Adrenal gland (tissue), 9 donors: ENCODE measurements at regions not wholly inside any gene's neighbourhood (a gene's known extent, or its start where the extent isn't known, plus 50 kb on each side); places are given as distances from the start of the nearest gene placed in this dataset.

Experiments used
- DNase-seq, 7 donors: peaks; one replicate each; pipeline ENCODE4 v3.0.0-alpha.2; 2019 to 2020
- H3K27ac ChIP-seq, 5 donors: fragments of 200-600 bp; sonication (generic) in 4 of 5; 1 replicate in 3 of 5; 2 replicates in 2 of 5; pipeline versions ENCODE4 v1.5.1 to v1.8.0; 2016 to 2020; ENCODE audit warnings: mild to moderate bottlenecking in 1 of 5
- H3K27me3 ChIP-seq: fragments of 200-600 bp; 2 replicates; pipeline ENCODE4 v1.8.0; 2021
- H3K36me3 ChIP-seq, 2 donors: fragments of 200-600 bp; replicated peaks in 1 of 2; 1 replicate in 1 of 2; 2 replicates in 1 of 2; pipeline versions ENCODE4 v1.5.1 to v1.8.0; 2018 to 2022
- H3K4me1 ChIP-seq, 2 donors: fragments of 200-600 bp; replicated peaks in 1 of 2; 1 replicate in 1 of 2; 2 replicates in 1 of 2; pipeline versions ENCODE4 v1.5.1 to v1.8.0; 2018 to 2021
- H3K4me3 ChIP-seq, 4 donors: fragments of 200-600 bp; sonication (generic) in 3 of 4; one replicate each; pipeline ENCODE4 v1.5.1; 2016 to 2018
- H3K9me3 ChIP-seq, 3 donors: fragments of 200-600 bp; sonication (generic) in 1 of 3; replicated peaks in 1 of 3; 1 replicate in 2 of 3; 2 replicates in 1 of 3; pipeline versions ENCODE4 v1.5.1 to v1.8.0; 2016 to 2021
- POLR2A ChIP-seq, 2 donors: fragments of 450-650 bp; IDR thresholded peaks; one replicate each; pipeline ENCODE4 v1.6.1; 2017; ENCODE audit warnings: antibody characterized with exemption in 2 of 2, mild to moderate bottlenecking in 2 of 2, moderate library complexity in 1 of 2
- WGBS, 4 donors: extraction: QIAGEN DNeasy Blood & Tissue Kit in 2 of 4; methylation state at CpG; one replicate each; pipeline versions ENCODE4 v1.1.5 to v1.1.7; 2013 to 2017; 5-methylcytosine and 5-hydroxymethylcytosine counted together
- intact Hi-C, 2 donors: fragments of 100-400 bp; cut with DNase I; formaldehyde crosslinking; loops; one replicate each; pipeline versions ENCODE4 v1.14.1 to v1.15.0; 2022 to 2023
- TF ChIP-seq, protein P1 (sequence below), 6 experiments: fragments of 450-650 bp in 4 of 6; fragments of 200-600 bp in 2 of 6; sonication (generic) in 1 of 6; IDR thresholded peaks; 1 replicate in 5 of 6; 2 replicates in 1 of 6; pipeline versions ENCODE4 v1.5.1 to v1.8.0; 2016 to 2021; ENCODE audit warnings: antibody characterized with exemption in 6 of 6, mild to moderate bottlenecking in 2 of 6, moderate library complexity in 1 of 6
- donor health status: healthy with polysubstance abuse.
- donor health status: Bipolar disorder and iron deficiency.
- donor health status: DM: yes; HTN: yes; CAD: no.
- donor health status: DM: no; HTN: no; CAD: no.
- donor health status: DM: no; HTN: no; CAD: no.

DNA sequence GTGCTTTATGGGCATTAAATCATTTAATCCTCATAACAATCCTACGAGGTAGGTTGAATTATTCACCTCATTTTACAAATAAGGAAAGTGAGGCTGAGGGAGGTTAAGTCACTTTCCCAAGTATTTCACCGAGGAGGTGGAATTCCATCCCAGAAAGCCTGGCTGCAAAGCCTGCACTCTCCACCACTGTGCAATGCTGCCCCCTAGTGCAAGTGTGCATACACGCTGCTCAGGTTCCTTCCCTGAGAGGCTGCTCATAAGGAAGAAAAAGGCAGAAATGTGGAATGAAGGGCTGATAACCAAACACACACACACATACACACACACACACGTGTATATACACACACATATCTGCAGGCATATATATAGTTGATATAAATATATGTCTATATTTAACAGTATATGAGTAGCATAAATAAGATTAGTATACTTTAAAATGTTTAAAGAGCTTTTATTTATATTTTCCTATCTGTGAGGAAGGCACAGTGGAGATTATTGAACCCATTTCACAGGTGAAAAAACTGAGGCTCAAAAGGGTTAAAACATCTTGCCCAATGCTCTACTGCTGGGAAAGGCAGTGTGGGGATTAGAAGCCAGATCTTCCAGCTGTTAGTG lies 714.5 kb upstream of the TENM3 start:
- H3K36me3 ChIP-seq = no peaks in the 10 kb centered on the region
- intact Hi-C loops = loop anchor here (5.0 to 10.0 kb wide), 4 partner anchors 226 to 864 kb away; no protein-coding TSS in a partner anchor
- H3K9me3 ChIP-seq = no peaks in the 10 kb centered on the region
- peak; percentile 67 to 89 (median 79) for DNase-seq
- TF ChIP-seq POLR2A (IDR thresholded peaks at IDR 0.05) = no peak
- TF ChIP-seq, protein P1, sequence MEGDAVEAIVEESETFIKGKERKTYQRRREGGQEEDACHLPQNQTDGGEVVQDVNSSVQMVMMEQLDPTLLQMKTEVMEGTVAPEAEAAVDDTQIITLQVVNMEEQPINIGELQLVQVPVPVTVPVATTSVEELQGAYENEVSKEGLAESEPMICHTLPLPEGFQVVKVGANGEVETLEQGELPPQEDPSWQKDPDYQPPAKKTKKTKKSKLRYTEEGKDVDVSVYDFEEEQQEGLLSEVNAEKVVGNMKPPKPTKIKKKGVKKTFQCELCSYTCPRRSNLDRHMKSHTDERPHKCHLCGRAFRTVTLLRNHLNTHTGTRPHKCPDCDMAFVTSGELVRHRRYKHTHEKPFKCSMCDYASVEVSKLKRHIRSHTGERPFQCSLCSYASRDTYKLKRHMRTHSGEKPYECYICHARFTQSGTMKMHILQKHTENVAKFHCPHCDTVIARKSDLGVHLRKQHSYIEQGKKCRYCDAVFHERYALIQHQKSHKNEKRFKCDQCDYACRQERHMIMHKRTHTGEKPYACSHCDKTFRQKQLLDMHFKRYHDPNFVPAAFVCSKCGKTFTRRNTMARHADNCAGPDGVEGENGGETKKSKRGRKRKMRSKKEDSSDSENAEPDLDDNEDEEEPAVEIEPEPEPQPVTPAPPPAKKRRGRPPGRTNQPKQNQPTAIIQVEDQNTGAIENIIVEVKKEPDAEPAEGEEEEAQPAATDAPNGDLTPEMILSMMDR (IDR thresholded peaks at IDR 0.05) = peak; percentile 81 to 90 (median 86)
- 3 to 7% (median 5%) methylated on average over 4 of the region's 4 CpGs for WGBS, 4 donors
- H3K27ac ChIP-seq = no peak overlapping the region
- H3K4me3 ChIP-seq = no peak overlapping the region
- H3K4me1 ChIP-seq = no peaks in the 10 kb centered on the region
- H3K27me3 ChIP-seq = no peaks in the 10 kb centered on the region

- intact Hi-C loops = loop anchor here (5.0 to 10.0 kb wide), 4 partner anchors 227 to 865 kb away; no protein-coding TSS in a partner anchor
- DNase-seq = no peak
- 50 to 71% (median 65%) methylated on average over 4 of the region's 4 CpGs for WGBS, 4 donors
Observed at GRCh38 chr4:181529537-181529936, 713.7 kb upstream of the TENM3 start.

DNA sequence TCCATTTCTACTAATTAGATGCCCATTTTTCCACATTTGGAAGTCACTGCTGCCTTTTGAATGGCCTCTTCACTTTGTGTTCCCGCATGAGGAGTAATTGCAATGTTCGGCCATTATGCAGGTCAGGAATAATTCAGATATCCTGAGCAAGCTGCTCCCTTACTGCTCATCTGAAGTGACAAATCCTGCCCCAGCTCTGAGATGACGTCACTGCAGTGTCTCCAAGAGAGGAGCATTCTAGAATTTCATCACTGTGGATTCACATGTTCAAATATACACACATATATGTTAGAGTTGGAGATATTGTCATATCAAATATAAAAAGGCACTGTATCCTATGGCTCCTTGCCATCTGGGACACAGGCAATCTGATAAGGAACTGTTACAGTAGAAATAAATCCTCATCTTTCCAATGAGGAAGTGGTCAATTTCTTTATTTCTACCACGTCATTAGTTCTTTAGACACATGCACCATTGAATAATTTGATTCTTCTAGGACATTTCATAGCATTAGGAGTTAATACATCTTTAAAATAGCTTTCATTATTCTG lies 706.9 kb upstream of the TENM3 start:
- DNase-seq = no peak
- no peak overlapping the region for H3K4me3 ChIP-seq
- no peak for TF ChIP-seq POLR2A (IDR thresholded peaks at IDR 0.05)
- TF ChIP-seq, protein P1 (IDR thresholded peaks at IDR 0.05) = no peak
- no peaks in the 10 kb centered on the region for H3K27me3 ChIP-seq
- intact Hi-C loops = no loop called here
- 81 to 85% (median 84%) methylated on average over 4 of the region's 4 CpGs for WGBS, 4 donors
- H3K27ac ChIP-seq = no peak overlapping the region
- no peaks in the 10 kb centered on the region for H3K9me3 ChIP-seq
- H3K4me1 ChIP-seq = no peaks in the 10 kb centered on the region
- H3K36me3 ChIP-seq = no peaks in the 10 kb centered on the region

More at GRCh38 chr4:181529537-181529936, 713.7 kb upstream of the TENM3 start:
- Histone ChIP-seq H3K36me3 (no peaks in the 10 kb centered on the region), H3K4me3 (no peak overlapping the region), H3K4me1 (no peaks in the 10 kb centered on the region), H3K9me3 (no peaks in the 10 kb centered on the region), H3K27me3 (no peaks in the 10 kb centered on the region), H3K27ac (no peak overlapping the region)
- TF ChIP-seq, protein P1 (IDR thresholded peaks at IDR 0.05) = no peak
- TF ChIP-seq POLR2A (IDR thresholded peaks at IDR 0.05) = no peak

GRCh38 chr4:181536811-181537434 lies 706.3 kb upstream of the TENM3 start:
- DNase-seq = no peak
- H3K9me3 ChIP-seq = no peaks in the 10 kb centered on the region
- 46 to 52% (median 48%) methylated on average over 5 of the region's 5 CpGs for WGBS, 4 donors
- intact Hi-C loops = no loop called here
- H3K27me3 ChIP-seq = no peaks in the 10 kb centered on the region
- no peak for TF ChIP-seq POLR2A (IDR thresholded peaks at IDR 0.05)
- TF ChIP-seq, protein P1 (IDR thresholded peaks at IDR 0.05) = no peak
- no peaks in the 10 kb centered on the region for H3K36me3 ChIP-seq
- H3K27ac ChIP-seq = no peak overlapping the region
- no peak overlapping the region for H3K4me3 ChIP-seq
- no peaks in the 10 kb centered on the region for H3K4me1 ChIP-seq
